Gastroesophageal sphincter (tissue), 2 donors: ENCODE measurements at regions not wholly inside any gene's neighbourhood (a gene's known extent, or its start where the extent isn't known, plus 50 kb on each side); places are given as distances from the start of the nearest gene placed in this dataset.

ENCODE experiments used
- EP300 ChIP-seq: sonication (generic); formaldehyde crosslinking; IDR thresholded peaks from one replicate; pipeline ENCODE4 v1.6.1; 2017; ENCODE audit warnings: antibody characterized with exemption, mild to moderate bottlenecking
- POLR2A ChIP-seq, 2 donors: fragments of 450-650 bp; IDR thresholded peaks; one replicate each; pipeline ENCODE4 v1.6.1; 2017; ENCODE audit warnings: antibody characterized with exemption in 2 of 2, mild to moderate bottlenecking in 2 of 2, moderate library complexity in 1 of 2
- POLR2AphosphoS5 ChIP-seq: sonication (generic); formaldehyde crosslinking; IDR thresholded peaks from one replicate; pipeline ENCODE4 v1.6.1; 2017; ENCODE audit warnings: antibody characterized with exemption

DNA sequence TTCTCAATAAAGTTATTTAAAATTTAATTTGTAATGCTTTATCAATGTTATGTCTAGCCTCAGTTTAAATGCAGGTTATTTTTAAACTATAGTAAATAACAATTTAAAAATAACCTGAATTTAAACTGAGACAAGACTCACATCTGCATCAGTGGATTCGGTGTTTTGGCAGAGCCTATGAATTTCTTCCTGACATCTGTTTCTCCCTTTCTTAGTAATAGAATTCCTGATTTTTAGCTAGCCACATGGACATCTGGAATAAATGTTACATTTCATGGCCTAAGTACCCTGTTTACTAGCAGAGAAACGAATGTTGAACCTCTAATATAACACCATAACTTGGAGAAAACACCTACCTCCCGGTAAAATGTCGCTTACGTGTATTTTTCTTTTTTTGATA, 1141.6 kb upstream of the ADGRL2 start:
- TF ChIP-seq EP300 (no peak), POLR2A (IDR thresholded peaks at IDR 0.05) (no peak), POLR2AphosphoS5 (no peak)
